ENCODE measurements at regions not wholly inside any gene's neighbourhood (a gene's known extent, or its start where the extent isn't known, plus 50 kb on each side); places are given as distances from the start of the nearest gene placed in this dataset.

GRCh38 chr3:150306083-150306482, 102.0 kb upstream of the TSC22D2 start:
- CTCF ChIA-PET: no interaction called here
- no peaks in the 10 kb centered on the region for H3K9me3 Mint-ChIP-seq
- no peak for ATAC-seq

GRCh38 chr3:150303768-150304167, 104.3 kb upstream of the TSC22D2 start:
- TF ChIP-seq, protein P1, sequence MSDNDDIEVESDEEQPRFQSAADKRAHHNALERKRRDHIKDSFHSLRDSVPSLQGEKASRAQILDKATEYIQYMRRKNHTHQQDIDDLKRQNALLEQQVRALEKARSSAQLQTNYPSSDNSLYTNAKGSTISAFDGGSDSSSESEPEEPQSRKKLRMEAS (CRISPR knock-in tag; IDR thresholded peaks at IDR 0.05): no peak
- TF ChIP-seq, protein P2, sequence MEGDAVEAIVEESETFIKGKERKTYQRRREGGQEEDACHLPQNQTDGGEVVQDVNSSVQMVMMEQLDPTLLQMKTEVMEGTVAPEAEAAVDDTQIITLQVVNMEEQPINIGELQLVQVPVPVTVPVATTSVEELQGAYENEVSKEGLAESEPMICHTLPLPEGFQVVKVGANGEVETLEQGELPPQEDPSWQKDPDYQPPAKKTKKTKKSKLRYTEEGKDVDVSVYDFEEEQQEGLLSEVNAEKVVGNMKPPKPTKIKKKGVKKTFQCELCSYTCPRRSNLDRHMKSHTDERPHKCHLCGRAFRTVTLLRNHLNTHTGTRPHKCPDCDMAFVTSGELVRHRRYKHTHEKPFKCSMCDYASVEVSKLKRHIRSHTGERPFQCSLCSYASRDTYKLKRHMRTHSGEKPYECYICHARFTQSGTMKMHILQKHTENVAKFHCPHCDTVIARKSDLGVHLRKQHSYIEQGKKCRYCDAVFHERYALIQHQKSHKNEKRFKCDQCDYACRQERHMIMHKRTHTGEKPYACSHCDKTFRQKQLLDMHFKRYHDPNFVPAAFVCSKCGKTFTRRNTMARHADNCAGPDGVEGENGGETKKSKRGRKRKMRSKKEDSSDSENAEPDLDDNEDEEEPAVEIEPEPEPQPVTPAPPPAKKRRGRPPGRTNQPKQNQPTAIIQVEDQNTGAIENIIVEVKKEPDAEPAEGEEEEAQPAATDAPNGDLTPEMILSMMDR (IDR thresholded peaks at IDR 0.05): peak; percentile 28; the same call in 1 of the 2 replicates
- TF ChIP-seq USF2 (CRISPR knock-in tag; IDR thresholded peaks at IDR 0.05) (0 out of 2 replicates have a peak, but pooled peaks have one; percentile 8), E2F1 (CRISPR knock-in tag; IDR thresholded peaks at IDR 0.05) (no peak)
- Mint-ChIP-seq H3K27ac (no peak overlapping the region), H3K36me3 (no peaks in the 10 kb centered on the region), H3K27me3 (ENCODE audit: low read depth) (no peaks in the 10 kb centered on the region), H3K9me3 (no peaks in the 10 kb centered on the region), H3K4me3 (no peak overlapping the region), H3K4me1 (peaks cover 13% of the 10 kb centered on the region)
- ATAC-seq (peak; percentile 90), DNase-seq (ENCODE audit: low spot score) (peak; percentile 34)
- ChIA-PET CTCF (interaction anchor here (0.7 to 1.8 kb wide), 9 partner anchors 10 to 191 kb away, joined by 3 to 9 read pairs (median 4); no protein-coding TSS in a partner anchor), POLR2A (no interaction called here)

More at GRCh38 chr3:150306083-150306482, 102.0 kb upstream of the TSC22D2 start:
- POLR2A ChIA-PET: no interaction called here
- H3K36me3 Mint-ChIP-seq: no peaks in the 10 kb centered on the region
- H3K27me3 Mint-ChIP-seq (ENCODE audit: low read depth): no peaks in the 10 kb centered on the region
- no peak for DNase-seq (ENCODE audit: low spot score)
- peaks cover 2% of the 10 kb centered on the region; the same call in 1 of the 2 replicates for H3K4me1 Mint-ChIP-seq
- TF ChIP-seq CBFB (CRISPR knock-in tag; IDR thresholded peaks at IDR 0.05; ENCODE audit: low read depth) (no peak), ELF4 (CRISPR knock-in tag; IDR thresholded peaks at IDR 0.05; ENCODE audit: low read depth) (no peak), SMAD4 (CRISPR knock-in tag; IDR thresholded peaks at IDR 0.05) (no peak), MLX (CRISPR knock-in tag; IDR thresholded peaks at IDR 0.05) (no peak), SP1 (CRISPR knock-in tag; conservative IDR thresholded peaks at IDR 0.05) (no peak), NR2C2 (CRISPR knock-in tag; IDR thresholded peaks at IDR 0.05) (no peak), FOXP1 (CRISPR knock-in tag; IDR thresholded peaks at IDR 0.05; ENCODE audit: borderline replicate concordance) (no peak), ZNF396 (CRISPR knock-in tag; IDR thresholded peaks at IDR 0.05; ENCODE audit: borderline replicate concordance) (no peak), AFF4 (CRISPR knock-in tag; IDR thresholded peaks at IDR 0.05; ENCODE audit: borderline replicate concordance) (no peak), ESRRA (CRISPR knock-in tag; IDR thresholded peaks at IDR 0.05; ENCODE audit: borderline replicate concordance) (no peak), ZNF416 (CRISPR knock-in tag; IDR thresholded peaks at IDR 0.05) (no peak), IRF2 (CRISPR knock-in tag; IDR thresholded peaks at IDR 0.05; ENCODE audit: borderline replicate concordance, low read depth) (no peak), STAT6 (CRISPR knock-in tag; conservative IDR thresholded peaks at IDR 0.05; ENCODE audit: low read depth) (no peak), USF1 (CRISPR knock-in tag; IDR thresholded peaks at IDR 0.05) (no peak), SMAD3 (CRISPR knock-in tag; IDR thresholded peaks at IDR 0.05; ENCODE audit: borderline replicate concordance) (no peak), ZNF219 (CRISPR knock-in tag; IDR thresholded peaks at IDR 0.05; ENCODE audit: borderline replicate concordance) (no peak)
- H3K27ac Mint-ChIP-seq: no peak overlapping the region
- H3K4me3 Mint-ChIP-seq: no peak overlapping the region
